LoVo (cell line): ENCODE measurements at regions not wholly inside any gene's neighbourhood (a gene's known extent, or its start where the extent isn't known, plus 50 kb on each side); places are given as distances from the start of the nearest gene placed in this dataset.

Experiments used
- DNase-seq: peaks from one replicate; pipeline ENCODE4 v3.0.0-alpha.2; 2016; ENCODE audit warnings: low spot score

- DNase-seq = no peak
Measured at GRCh38 chr9:129240581-129241211, 62.6 kb upstream of the IER5L start.

DNA sequence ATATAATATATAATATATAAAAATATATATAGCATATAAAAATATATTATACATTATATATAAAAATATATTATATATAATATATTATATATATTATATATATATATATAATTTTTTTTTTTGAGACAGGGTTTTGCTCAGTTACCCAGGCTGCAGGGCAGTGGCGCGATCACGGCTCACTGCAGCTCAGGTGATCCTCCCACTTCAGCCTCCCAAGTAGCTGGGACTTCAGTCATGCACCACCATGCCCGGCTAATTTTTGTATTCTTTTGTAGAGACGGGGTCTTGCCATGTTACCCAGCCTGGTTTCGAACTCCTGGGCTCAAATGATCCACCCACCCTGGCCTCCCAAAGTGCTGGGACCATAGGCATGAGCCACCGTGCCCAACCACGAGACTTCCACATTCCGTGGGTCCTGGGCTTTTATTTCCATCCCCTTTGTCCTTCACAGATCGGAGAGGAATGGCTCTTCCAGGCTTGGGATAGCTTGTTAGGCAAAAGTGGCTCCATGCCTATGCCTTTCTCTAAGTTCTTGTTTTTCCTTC, 62.0 kb upstream of the IER5L start:
- no peak for DNase-seq

DNA sequence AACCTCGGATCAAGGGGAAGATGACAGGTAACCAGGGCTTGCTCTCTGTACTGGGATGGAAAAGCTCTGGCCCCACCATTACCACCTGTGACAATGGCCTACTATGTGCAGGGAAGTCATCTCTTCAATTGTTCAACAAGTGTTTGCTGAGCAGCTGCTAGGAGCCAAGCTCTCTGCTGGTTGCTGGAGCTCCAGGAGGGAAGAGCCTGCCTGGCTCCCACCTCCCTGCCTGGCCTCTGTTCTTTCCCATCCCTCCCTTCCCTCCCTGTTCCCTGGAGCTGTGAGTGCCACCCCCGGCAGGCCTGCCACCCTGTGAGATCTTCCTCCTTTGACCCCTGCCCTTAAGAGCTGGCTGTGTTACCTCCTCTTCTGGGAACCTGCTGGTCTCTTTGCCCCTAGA, 59.7 kb upstream of the IER5L start:
- DNase-seq = no peak

DNA sequence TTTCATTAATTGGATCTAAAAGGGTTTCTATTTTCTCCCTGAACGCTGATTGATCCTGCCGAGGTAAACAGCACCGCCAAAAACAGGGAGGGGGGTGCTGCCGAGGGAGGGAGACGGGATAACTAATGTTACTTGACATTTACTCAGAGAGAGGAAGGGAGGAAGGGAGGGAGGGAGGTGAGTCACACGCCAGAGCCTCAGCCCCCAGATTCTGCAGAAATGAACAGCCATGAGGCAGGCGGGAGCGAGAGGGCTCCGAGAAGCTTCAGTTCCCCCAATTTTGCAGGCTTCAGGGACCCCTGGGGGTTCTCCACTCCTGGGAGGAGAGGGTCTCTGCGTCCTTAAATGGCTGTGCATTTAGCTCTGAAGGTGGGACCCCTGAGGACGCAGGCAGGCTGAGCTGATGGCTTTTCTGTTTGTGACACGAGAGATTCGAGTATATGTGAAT, 59.1 kb upstream of the IER5L start:
- DNase-seq = no peak

- DNase-seq = no peak
Measured at GRCh38 chr9:129236441-129237145, 58.5 kb upstream of the IER5L start.

DNA sequence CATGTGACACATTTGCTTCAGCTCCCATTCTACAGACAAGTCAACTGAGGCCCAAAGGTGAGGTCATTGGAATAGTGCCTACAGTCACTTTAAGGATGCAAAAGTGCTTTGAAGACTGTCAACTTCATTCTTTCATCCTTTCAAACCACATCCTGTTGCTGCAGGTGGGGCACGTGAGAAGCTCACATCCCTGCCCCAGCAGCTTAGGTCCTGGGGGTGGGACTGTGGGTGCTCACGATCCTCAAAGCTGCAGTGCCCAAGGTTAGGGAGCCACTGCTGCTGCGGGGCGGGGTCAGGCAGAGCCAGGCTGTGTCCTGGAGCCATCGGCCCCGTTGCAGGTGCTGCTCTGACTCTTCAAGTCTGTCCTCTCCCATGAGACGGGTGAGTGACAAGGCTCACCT, 57.9 kb upstream of the IER5L start:
- DNase-seq = no peak

- no peak for DNase-seq
Measured at GRCh38 chr9:129235041-129235930, 57.2 kb upstream of the IER5L start.

GRCh38 chr9:129234491-129234890, 56.4 kb upstream of the IER5L start:
- no peak for DNase-seq

GRCh38 chr9:129232839-129233591, 55.0 kb upstream of the IER5L start:
- DNase-seq = no peak

- no peak for DNase-seq
Measured at GRCh38 chr9:129231759-129232158, 53.7 kb upstream of the IER5L start.

DNA sequence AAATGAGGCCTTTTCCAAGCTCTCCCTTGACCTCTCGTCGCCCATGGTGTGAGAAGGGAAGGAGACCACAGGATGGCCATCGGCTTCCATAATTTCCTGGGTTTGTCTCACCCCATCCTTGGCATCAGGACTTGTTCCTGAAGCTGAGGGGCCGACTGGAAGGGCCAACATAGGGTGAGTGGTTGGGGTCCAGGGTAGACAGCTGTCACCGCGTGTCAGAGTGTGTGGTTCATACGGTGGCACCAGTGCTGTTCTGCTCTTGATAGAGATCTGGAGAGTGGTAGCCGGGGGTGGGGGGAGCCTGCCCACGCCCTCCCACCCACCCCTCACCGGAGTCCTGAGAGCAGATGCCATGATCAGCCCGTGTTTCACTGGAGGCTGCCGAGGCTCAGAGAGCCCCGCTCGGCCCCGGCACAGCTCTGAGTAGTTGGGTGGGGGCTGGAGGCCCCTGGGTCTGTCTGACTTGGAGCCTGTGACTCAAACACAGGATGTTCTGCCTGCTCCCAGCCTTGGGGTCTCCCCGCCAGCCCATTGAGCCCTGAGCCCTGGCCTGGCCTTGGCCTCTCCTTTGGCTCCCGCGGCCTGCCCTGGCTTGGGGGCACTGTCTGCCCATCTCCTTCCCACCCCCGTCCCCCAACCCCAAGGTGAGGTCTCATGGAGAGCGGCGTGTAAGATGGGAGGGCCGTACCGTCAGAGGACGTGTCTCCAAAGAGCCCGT, 53.1 kb upstream of the IER5L start:
- no peak for DNase-seq

DNA sequence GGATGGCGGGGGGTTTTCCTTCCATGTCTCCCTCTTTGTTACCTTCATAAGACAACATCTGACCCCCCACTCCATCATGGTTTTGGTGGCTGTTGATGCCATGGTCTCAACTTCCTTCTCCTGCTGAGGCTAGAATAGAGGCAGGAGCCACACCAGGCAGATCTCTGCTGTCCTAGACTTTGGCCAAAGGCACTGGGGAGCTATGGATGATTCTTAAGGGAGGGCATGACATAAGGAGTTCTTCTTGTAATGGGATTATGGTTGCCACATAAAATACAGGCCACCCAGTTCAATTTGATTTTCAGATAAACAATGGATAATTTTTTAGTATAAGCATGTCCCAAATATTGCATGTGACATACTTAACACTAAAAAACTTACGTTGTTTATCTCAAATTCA, 52.2 kb upstream of the IER5L start:
- no peak for DNase-seq
